ENCODE measurements at regions not wholly inside any gene's neighbourhood (a gene's known extent, or its start where the extent isn't known, plus 50 kb on each side); places are given as distances from the start of the nearest gene placed in this dataset.

GRCh38 chr13:107574517-107575210 is 640.7 kb downstream of the LIG4 start:
- POLR2A ChIA-PET = no interaction called here
- no peak for DNase-seq (ENCODE audit: low read depth, low spot score)
- Histone ChIP-seq H3K9me3 (ENCODE audit: control insufficient read depth, insufficient read depth, low read length) (no peaks in the 10 kb centered on the region), H3K27ac (ENCODE audit: low read depth, low read length) (no peak overlapping the region), H3K4me3 (ENCODE audit: low read depth, low read length) (no peak overlapping the region), H3K27me3 (ENCODE audit: control insufficient read depth, insufficient read depth, low read length) (no peaks in the 10 kb centered on the region)
- CTCF ChIA-PET = no interaction called here
- no peak for TF ChIP-seq CTCF (IDR thresholded peaks at IDR 0.05; ENCODE audit: low read depth, low read length)

GRCh38 chr13:107573184-107573583 is 642.2 kb downstream of the LIG4 start:
- no peak for DNase-seq (ENCODE audit: low read depth, low spot score)
- no peak for TF ChIP-seq CTCF (IDR thresholded peaks at IDR 0.05; ENCODE audit: low read depth, low read length)
- ChIA-PET CTCF (no interaction called here), POLR2A (no interaction called here)
- H3K27me3 ChIP-seq (ENCODE audit: control insufficient read depth, insufficient read depth, low read length) = no peaks in the 10 kb centered on the region
- H3K9me3 ChIP-seq (ENCODE audit: control insufficient read depth, insufficient read depth, low read length) = no peaks in the 10 kb centered on the region; the same call in 1 of the 2 replicates
- H3K4me3 ChIP-seq (ENCODE audit: low read depth, low read length) = no peak overlapping the region
- H3K27ac ChIP-seq (ENCODE audit: low read depth, low read length) = no peak overlapping the region

GRCh38 chr13:107572156-107572555 is 643.2 kb downstream of the LIG4 start:
- TF ChIP-seq CTCF (IDR thresholded peaks at IDR 0.05; ENCODE audit: low read depth, low read length) = no peak
- H3K27ac ChIP-seq (ENCODE audit: low read depth, low read length) = no peak overlapping the region
- H3K4me3 ChIP-seq (ENCODE audit: low read depth, low read length) = no peak overlapping the region
- DNase-seq (ENCODE audit: low read depth, low spot score) = no peak
- ChIA-PET CTCF (interaction anchor here (1.0 kb wide), 1 partner anchor 199 kb away, joined by 3 read pairs; no protein-coding TSS in a partner anchor), POLR2A (no interaction called here)
- H3K9me3 ChIP-seq (ENCODE audit: control insufficient read depth, insufficient read depth, low read length) = no peaks in the 10 kb centered on the region; the same call in 1 of the 2 replicates
- H3K27me3 ChIP-seq (ENCODE audit: control insufficient read depth, insufficient read depth, low read length) = no peaks in the 10 kb centered on the region

GRCh38 chr13:107568181-107568580 is 647.2 kb downstream of the LIG4 start:
- no peak for DNase-seq (ENCODE audit: low read depth, low spot score)
- no peak overlapping the region for H3K27ac ChIP-seq (ENCODE audit: low read depth, low read length)
- H3K4me3 ChIP-seq (ENCODE audit: low read depth, low read length) = no peak overlapping the region
- POLR2A ChIA-PET = no interaction called here
- CTCF ChIA-PET = no interaction called here
- TF ChIP-seq CTCF (IDR thresholded peaks at IDR 0.05; ENCODE audit: low read depth, low read length) = no peak
- H3K9me3 ChIP-seq (ENCODE audit: control insufficient read depth, insufficient read depth, low read length) = no peaks in the 10 kb centered on the region; the same call in 1 of the 2 replicates
- H3K27me3 ChIP-seq (ENCODE audit: control insufficient read depth, insufficient read depth, low read length) = no peaks in the 10 kb centered on the region

- DNase-seq (ENCODE audit: low read depth, low spot score) = no peak
- Histone ChIP-seq H3K27me3 (ENCODE audit: control insufficient read depth, insufficient read depth, low read length) (no peaks in the 10 kb centered on the region), H3K9me3 (ENCODE audit: control insufficient read depth, insufficient read depth, low read length) (peaks cover 2% of the 10 kb centered on the region; the same call in 1 of the 2 replicates), H3K4me3 (ENCODE audit: low read depth, low read length) (no peak overlapping the region), H3K27ac (ENCODE audit: low read depth, low read length) (no peak overlapping the region)
- ChIA-PET POLR2A (no interaction called here), CTCF (interaction anchor here (0.9 kb wide), 1 partner anchor 593 kb away, joined by 3 read pairs; no protein-coding TSS in a partner anchor)
- no peak for TF ChIP-seq CTCF (IDR thresholded peaks at IDR 0.05; ENCODE audit: low read depth, low read length)
These were observed 652.0 kb downstream of the LIG4 start for GRCh38 chr13:107563099-107563925.
